ENCODE measurements at regions not wholly inside any gene's neighbourhood (a gene's known extent, or its start where the extent isn't known, plus 50 kb on each side); places are given as distances from the start of the nearest gene placed in this dataset.

DNA sequence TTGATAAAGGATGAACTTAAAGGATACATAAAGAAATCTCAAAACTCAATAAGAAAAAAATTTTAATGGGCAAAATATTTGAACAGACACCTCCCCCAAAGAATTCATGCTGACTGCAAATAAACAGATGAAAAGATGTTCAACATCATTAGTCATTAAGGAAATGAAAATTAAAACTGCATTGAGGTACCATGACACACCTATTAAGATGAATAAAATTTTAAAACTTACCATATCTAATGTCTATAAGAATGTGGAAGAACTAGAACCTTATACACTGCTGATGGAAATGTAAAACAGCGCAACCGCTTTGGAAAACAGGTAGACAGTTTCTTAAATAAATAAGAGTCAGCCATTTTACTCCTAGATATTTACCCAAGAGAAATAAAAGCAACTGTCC, 266.8 kb upstream of the TET2 start:
- intact Hi-C loops (cut with DNase I): no loop called here
- Histone ChIP-seq H3K4me1 (replicated peaks in 1 of 2) (no peaks in the 10 kb centered on the region), H3K27me3 (no peaks in the 10 kb centered on the region), H3K9me3 (replicated peaks in 1 of 3) (no peaks in the 10 kb centered on the region), H3K27ac (no peak overlapping the region), H3K4me3 (no peak overlapping the region), H3K36me3 (replicated peaks in 1 of 2) (no peaks in the 10 kb centered on the region)
- WGBS, 4 donors: 70 to 98% (median 93%) methylated on average over 2 of the region's 2 CpGs
- DNase-seq: no peak
- TF ChIP-seq POLR2A (IDR thresholded peaks at IDR 0.05) (no peak), CTCF (IDR thresholded peaks at IDR 0.05) (no peak)

DNA sequence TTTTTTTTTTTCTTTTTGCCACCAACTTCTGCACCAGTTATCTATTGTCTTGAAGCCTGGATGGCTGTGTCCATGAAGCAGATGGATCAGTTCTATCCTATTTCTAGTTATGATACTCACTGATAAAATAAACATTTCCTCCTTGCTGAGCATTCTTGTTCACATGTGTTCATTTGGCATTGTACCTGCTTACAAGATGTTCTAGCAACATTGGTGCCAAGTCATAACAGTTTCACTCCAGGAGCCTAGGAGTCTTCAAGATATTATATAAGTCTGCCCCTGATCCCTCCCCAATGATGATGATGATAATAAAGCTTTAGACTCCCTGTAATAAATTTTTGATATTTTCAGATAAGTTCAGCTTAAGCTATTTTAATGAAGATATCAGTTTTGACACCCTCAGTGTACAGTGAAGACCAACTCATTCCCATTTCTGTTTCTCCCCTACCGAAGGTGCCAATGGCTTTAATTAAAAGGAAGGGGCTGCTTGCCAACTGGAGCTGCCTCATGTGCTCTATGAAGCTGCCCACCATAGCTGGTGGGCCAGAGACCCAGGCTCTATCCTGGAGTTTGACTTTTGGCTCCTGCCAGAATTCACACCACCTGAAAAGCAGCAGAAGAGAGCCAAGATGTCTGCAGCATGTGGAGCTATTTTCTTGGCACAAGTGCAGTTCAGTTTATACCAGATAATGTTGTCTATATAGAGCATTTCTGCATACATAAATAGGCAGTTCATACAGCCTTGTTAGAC, 265.4 kb upstream of the TET2 start:
- H3K27ac ChIP-seq: no peak overlapping the region
- WGBS, 4 donors: 58 to 74% (median 66%) methylated on average over 1 of the region's 1 CpG
- H3K36me3 ChIP-seq (replicated peaks in 1 of 2): no peaks in the 10 kb centered on the region
- TF ChIP-seq POLR2A (IDR thresholded peaks at IDR 0.05) (no peak), CTCF (IDR thresholded peaks at IDR 0.05) (no peak)
- no peaks in the 10 kb centered on the region for H3K4me1 ChIP-seq (replicated peaks in 1 of 2)
- no peak overlapping the region for H3K4me3 ChIP-seq
- DNase-seq: no peak
- no peaks in the 10 kb centered on the region for H3K9me3 ChIP-seq (replicated peaks in 1 of 3)
- H3K27me3 ChIP-seq: no peaks in the 10 kb centered on the region
- intact Hi-C loops (cut with DNase I): no loop called here

DNA sequence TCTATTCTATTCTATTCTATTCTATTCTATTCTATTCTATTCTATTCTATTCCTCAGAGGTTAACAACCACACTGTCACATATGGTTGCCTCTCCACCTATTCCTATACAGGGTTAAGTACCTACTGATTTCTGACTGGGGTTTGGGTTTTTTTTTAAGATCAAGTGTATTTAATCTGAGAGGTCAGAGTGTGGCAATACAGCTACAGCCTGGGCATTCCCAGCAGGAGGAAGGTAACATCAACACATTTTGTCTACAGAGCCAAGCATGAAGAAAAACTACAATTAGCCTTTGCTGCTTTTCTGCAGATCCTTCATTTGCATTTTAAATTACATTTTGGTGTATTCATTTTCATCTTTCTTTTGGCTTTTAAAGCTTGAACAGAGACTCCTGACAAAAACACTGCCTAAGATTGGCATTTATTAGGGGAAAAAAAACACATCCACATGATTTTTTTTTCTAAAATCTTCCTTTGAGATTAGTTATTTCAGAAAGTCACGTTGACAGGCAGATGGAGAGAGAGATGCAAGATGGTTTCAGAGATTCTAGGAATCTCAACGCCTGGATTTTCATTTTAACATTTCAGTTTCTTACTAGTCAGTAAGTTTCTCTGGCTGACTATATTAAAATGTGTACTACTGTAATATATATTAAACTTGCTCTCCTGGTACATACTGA, 255.9 kb upstream of the TET2 start:
- DNase-seq: no peak
- Histone ChIP-seq H3K9me3 (replicated peaks in 1 of 3) (no peaks in the 10 kb centered on the region), H3K36me3 (replicated peaks in 1 of 2) (no peaks in the 10 kb centered on the region), H3K4me3 (no peak overlapping the region), H3K27me3 (no peaks in the 10 kb centered on the region), H3K27ac (no peak overlapping the region), H3K4me1 (replicated peaks in 1 of 2) (no peaks in the 10 kb centered on the region)
- WGBS, 4 donors: 38 to 63% (median 49%) methylated on average over 2 of the region's 2 CpGs
- TF ChIP-seq POLR2A (IDR thresholded peaks at IDR 0.05): no peak
- TF ChIP-seq CTCF (IDR thresholded peaks at IDR 0.05): no peak
- intact Hi-C loops (cut with DNase I): no loop called here

DNA sequence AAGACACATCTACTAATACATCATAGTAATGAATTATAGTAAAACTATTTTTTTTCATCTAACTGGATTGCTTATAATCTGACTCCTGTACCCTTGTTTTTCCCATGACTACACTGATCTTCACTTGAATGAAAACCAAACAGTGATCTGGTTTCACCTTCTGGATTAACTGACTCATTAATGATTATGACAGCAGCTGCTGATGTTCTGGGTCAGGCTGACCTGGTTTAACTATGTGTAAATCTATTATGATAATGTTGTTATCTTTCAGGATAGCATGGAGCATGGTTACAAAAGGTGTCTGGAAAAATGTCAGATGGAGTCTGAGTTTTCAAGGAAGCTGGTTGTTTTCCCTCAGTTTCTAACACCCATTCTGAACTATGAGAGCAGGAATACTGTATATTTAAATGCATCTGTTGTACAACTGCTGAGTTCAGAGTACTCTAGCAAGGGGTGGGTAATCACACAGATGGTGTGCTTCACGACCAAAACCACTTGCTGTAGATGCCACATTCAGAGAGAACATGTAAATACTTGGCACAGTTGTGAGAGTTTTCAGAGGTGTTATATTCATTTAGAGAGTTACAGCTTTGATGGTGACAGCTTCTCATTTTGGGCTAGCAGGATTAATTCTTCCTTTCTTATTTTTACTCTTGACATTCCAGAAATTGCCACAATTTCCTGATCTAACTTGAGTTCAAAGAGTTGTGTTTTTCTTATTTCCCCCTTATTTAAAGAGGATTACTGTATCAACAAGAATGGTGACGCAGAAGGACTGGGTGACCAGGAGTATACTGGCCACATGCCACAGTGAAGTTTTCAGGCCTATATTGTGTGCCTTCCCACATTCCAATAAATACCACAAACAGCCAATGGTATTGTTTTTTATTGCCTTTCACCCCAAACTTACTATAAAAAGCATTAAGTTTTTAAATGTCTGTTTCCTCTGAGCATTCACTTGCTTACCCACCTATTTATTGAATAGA, 249.7 kb upstream of the TET2 start:
- no peak for DNase-seq
- Histone ChIP-seq H3K4me3 (no peak overlapping the region), H3K9me3 (replicated peaks in 1 of 3) (no peaks in the 10 kb centered on the region), H3K4me1 (replicated peaks in 1 of 2) (no peaks in the 10 kb centered on the region), H3K27me3 (no peaks in the 10 kb centered on the region), H3K36me3 (replicated peaks in 1 of 2) (no peaks in the 10 kb centered on the region), H3K27ac (no peak overlapping the region)
- no peak for TF ChIP-seq POLR2A (IDR thresholded peaks at IDR 0.05)
- intact Hi-C loops (cut with DNase I): no loop called here
- WGBS, 4 donors: 41 to 55% (median 48%) methylated on average over 2 of the region's 2 CpGs

Measured in adrenal gland (tissue), 9 donors.